ENCODE measurements at regions not wholly inside any gene's neighbourhood (a gene's known extent, or its start where the extent isn't known, plus 50 kb on each side); places are given as distances from the start of the nearest gene placed in this dataset.

DNA sequence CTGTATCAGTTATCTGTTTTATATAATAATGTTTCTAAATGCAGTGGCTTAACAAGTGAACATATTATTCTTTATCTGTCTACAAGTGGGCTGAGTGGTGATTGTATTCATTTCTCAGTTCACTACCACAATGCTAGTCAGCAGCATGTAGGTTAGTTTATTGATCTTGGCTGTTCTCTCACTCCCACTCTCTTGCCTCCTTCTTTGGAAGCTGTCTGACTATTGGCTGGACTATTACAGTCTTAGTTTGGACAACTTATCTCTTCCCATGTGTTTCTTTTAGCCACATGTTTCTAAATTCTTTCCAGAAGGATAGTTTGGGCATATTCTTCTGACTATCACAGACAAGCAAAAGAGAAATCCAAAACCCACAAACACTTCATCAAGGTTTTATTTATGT is 459.5 kb upstream of the AGA start:
- peaks cover 0 to 39% (median 14%) of the 10 kb centered on the region in 6 donors for H3K9me3 Mint-ChIP-seq
- H3K36me3 Mint-ChIP-seq: no peaks in the 10 kb centered on the region
- peaks cover 0 to 2% (median 0%) of the 10 kb centered on the region in 3 donors for H3K27me3 Mint-ChIP-seq (ENCODE audit: low read depth in 3 of 3)
- DNase-seq: no peak
- no peak overlapping the region for H3K4me3 Mint-ChIP-seq
- no peak overlapping the region for H3K27ac Mint-ChIP-seq
- H3K4me1 Mint-ChIP-seq: no peaks in the 10 kb centered on the region

DNA sequence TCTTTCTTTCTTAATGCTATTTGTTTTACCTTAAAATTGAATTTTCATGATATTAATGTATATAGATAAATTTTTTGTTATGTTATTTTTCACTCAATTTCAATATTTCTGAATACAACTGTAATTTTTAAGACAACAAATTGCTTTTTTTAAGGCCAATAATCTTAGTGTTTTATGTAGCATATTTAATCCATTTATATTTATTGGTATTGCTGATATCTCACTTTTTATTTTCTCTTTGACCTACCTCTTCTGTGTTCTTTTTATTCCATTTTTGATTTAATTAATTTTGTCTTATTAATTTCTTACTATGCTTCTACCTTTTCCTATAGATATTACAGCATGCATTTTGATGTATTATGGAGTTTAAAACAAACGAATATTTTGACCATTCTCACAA is 460.1 kb upstream of the AGA start:
- H3K27ac Mint-ChIP-seq: no peak overlapping the region
- no peaks in the 10 kb centered on the region for H3K36me3 Mint-ChIP-seq
- peaks cover 0 to 39% (median 11%) of the 10 kb centered on the region in 6 donors for H3K9me3 Mint-ChIP-seq
- H3K4me1 Mint-ChIP-seq: no peaks in the 10 kb centered on the region
- DNase-seq: no peak
- no peak overlapping the region for H3K4me3 Mint-ChIP-seq
- peaks cover 0 to 2% (median 0%) of the 10 kb centered on the region in 3 donors for H3K27me3 Mint-ChIP-seq (ENCODE audit: low read depth in 3 of 3)

DNA sequence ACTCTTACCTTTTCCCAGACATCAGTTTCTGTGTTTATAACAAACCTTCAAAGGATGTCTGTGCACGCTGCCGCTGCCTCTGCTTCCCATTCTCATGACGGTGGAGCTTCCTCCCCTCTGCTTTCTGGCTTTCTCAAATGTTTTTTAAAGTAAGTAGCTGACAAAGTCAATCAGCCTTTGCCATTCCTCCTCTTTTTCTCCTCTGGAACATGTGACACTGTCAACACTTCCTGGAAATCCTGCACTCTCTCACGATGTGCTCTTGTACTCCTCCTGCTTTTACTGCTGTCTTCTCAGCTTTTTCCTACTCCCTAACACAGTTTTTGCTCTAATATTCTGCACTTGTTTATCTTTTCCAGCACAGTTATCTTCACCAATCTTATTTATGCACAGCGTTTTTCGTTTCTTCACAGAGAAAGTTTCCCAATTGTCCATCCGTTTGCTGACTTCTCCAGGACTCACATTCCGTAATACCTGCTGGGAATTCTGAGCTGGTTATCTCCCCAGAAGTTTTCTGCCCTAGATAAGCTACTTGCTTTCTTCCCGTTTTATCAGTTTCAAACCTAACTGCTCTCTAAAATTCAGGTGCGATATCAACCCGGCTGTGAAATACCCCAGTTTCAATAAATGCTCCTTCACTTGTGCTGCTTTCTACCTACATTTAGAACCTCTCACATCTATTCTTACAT is 465.6 kb upstream of the AGA start:
- Mint-ChIP-seq H3K36me3 (peaks cover 0 to 2% (median 0%) of the 10 kb centered on the region in 3 donors), H3K27ac (no peak overlapping the region), H3K4me3 (no peak overlapping the region), H3K4me1 (no peaks in the 10 kb centered on the region), H3K27me3 (ENCODE audit: low read depth in 3 of 3) (peaks cover 0 to 2% (median 0%) of the 10 kb centered on the region in 3 donors), H3K9me3 (peaks cover 2 to 12% (median 6%) of the 10 kb centered on the region in 6 donors)
- DNase-seq: no peak

DNA sequence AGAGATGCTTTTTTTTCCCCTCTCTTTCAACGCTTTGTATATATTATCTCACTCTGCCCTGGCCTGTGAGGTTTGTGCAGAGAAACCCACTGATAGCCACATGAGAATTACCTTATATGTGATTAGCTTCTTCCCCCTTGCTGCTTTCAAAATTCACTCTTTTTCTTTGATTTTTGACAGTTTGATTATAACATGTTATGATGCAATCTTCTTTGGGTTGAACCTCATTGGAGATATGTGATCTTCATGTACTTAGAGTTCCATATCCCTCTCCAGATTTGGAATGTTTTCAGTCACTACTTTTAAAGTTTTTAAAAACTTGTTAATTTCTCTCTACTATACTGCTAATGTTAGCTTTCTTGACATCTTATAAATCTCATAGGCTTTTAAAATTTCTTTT is 479.5 kb upstream of the AGA start:
- H3K36me3 Mint-ChIP-seq: peaks cover 0 to 2% (median 0%) of the 10 kb centered on the region in 3 donors
- H3K27me3 Mint-ChIP-seq (ENCODE audit: low read depth in 3 of 3): no peaks in the 10 kb centered on the region
- DNase-seq: no peak
- H3K4me3 Mint-ChIP-seq: no peak overlapping the region
- no peak overlapping the region for H3K27ac Mint-ChIP-seq
- H3K9me3 Mint-ChIP-seq: peaks cover 4 to 59% (median 29%) of the 10 kb centered on the region in 6 donors
- H3K4me1 Mint-ChIP-seq: no peaks in the 10 kb centered on the region

DNA sequence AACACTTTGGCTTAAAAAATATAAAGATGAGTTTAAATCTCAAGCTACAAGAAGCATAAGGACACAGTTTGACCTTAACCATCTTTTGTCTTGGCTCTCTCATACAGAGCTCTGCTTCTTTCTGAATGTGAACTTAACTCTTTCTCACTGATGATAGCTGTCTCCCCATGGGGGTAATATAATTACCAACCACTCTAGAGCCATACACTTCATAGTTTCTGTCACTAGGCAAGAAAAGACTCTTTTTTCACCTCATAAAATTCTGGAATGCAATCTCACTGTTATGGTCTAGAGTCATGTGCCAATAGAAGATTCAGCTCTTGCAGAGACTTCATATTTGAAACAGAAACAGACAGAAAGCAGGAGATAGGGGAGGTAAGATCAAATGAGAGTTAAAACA is 481.7 kb upstream of the AGA start:
- Mint-ChIP-seq H3K4me1 (no peaks in the 10 kb centered on the region), H3K27me3 (ENCODE audit: low read depth in 3 of 3) (no peaks in the 10 kb centered on the region), H3K27ac (no peak overlapping the region), H3K36me3 (peaks cover 0 to 3% (median 0%) of the 10 kb centered on the region in 3 donors), H3K9me3 (peaks cover 0 to 49% (median 22%) of the 10 kb centered on the region in 6 donors), H3K4me3 (no peak overlapping the region)
- DNase-seq: no peak

DNA sequence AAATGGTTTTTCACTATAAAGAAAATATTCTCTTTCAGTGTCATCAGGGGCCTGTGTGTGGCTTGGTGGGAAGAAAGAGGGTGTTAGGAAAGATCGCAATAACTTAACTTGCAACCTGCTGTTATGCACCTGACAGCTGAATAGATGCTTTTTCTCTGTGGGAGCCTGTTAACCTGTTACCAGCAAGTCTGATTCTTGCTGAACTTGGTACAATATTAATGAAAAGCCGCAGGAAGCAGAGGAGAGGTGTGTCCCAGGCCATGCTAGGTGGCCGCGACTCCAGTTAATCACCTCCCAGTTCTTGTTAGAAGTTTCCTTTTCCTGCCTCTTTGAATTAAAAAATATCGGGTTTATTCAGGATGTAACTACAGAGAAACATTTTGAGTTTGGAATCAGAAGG is 494.8 kb upstream of the AGA start:
- Mint-ChIP-seq H3K4me3 (no peak overlapping the region), H3K36me3 (no peaks in the 10 kb centered on the region), H3K9me3 (peaks cover 5 to 25% (median 8%) of the 10 kb centered on the region in 6 donors), H3K27ac (no peak overlapping the region), H3K4me1 (no peaks in the 10 kb centered on the region), H3K27me3 (ENCODE audit: low read depth in 3 of 3) (no peaks in the 10 kb centered on the region)
- no peak for DNase-seq

DNA sequence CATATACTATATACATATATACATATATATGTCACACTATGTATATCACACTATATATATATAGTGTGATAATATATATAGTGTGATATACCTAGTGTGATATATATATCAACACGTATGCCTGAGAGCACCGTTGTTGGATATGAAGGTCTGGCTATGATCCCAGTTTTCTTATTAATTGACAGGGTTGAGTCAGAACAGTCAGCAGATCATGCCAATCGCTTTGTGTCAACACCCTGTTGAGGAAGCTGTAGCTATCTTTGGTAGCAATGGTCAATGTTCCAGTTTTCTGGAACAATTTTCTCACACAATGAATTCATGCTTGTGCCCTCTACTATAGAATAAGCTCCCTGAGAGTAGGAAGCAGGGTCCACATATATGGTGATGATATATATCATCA is 496.0 kb upstream of the AGA start:
- Mint-ChIP-seq H3K36me3 (no peaks in the 10 kb centered on the region), H3K27me3 (ENCODE audit: low read depth in 3 of 3) (no peaks in the 10 kb centered on the region), H3K4me1 (no peaks in the 10 kb centered on the region), H3K9me3 (peaks cover 7 to 29% (median 11%) of the 10 kb centered on the region in 6 donors), H3K4me3 (no peak overlapping the region), H3K27ac (no peak overlapping the region)
- DNase-seq: no peak

DNA sequence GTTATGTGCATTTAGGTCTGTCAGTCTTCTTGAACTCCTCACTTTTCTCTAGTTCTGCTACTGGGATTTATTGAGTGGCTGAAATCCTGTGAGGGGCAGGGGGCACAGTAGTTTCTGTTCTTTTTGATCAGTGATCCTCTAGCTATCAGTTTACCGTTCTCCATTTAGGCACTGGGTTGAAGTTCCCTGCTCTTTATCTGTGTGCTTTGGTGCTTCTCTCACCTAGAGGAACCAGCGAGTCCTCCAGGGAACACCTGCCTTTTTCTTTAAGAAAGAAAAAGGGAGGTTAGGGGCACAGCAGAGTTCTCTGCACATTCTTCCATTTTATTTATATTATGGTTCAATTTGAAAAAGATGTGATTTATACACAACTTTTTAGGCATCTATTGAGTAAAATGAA is 503.0 kb upstream of the AGA start:
- no peaks in the 10 kb centered on the region for H3K4me1 Mint-ChIP-seq
- no peak overlapping the region for H3K27ac Mint-ChIP-seq
- no peaks in the 10 kb centered on the region for H3K36me3 Mint-ChIP-seq
- peaks cover 8 to 27% (median 13%) of the 10 kb centered on the region in 6 donors for H3K9me3 Mint-ChIP-seq
- peaks cover 0 to 2% (median 0%) of the 10 kb centered on the region in 3 donors for H3K27me3 Mint-ChIP-seq (ENCODE audit: low read depth in 3 of 3)
- DNase-seq: no peak
- H3K4me3 Mint-ChIP-seq: no peak overlapping the region

DNA sequence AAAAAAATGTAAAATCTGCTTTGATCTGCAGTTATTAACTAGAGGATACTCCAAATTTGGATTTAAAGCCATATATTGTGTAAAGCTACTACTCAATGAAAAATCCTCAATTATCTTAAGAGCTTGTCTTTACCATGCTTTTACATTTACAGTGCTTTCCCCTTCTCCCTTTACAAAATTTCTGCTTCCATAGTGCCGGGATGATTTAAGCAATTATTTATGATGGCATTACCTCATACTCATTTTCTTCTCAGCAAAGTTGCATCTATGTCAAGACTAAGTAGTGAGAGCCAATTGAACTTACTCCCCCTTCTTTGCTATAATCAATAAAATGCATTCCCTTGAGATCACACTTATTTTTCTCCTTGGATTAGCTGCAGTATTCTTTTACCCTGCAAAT is 505.4 kb upstream of the AGA start:
- DNase-seq: no peak
- H3K36me3 Mint-ChIP-seq: no peaks in the 10 kb centered on the region
- H3K9me3 Mint-ChIP-seq: peaks cover 9 to 25% (median 16%) of the 10 kb centered on the region in 6 donors
- H3K27me3 Mint-ChIP-seq (ENCODE audit: low read depth in 3 of 3): peaks cover 0 to 2% (median 0%) of the 10 kb centered on the region in 3 donors
- no peaks in the 10 kb centered on the region for H3K4me1 Mint-ChIP-seq
- no peak overlapping the region for H3K27ac Mint-ChIP-seq
- H3K4me3 Mint-ChIP-seq: no peak overlapping the region

DNA sequence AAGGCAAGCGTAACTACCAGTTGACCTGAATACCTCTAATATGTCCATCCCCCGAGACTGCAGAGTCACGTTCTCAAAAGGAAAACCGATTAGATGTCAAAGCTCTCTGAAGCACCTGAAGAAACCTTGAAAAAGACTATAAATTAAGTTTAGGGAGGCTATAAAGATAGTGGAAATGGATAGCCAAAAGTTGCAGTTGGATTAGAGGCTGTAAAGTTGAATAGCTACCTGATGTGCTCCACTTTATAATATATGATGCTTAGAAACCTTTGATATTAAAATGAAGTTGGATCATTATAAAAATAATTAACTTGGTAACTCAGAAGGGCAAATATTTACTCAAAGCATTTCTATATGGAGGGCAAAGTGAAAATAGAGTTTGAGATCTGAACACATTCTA is 506.6 kb upstream of the AGA start:
- Mint-ChIP-seq H3K4me3 (no peak overlapping the region), H3K9me3 (peaks cover 9 to 31% (median 18%) of the 10 kb centered on the region in 6 donors), H3K27me3 (ENCODE audit: low read depth in 3 of 3) (peaks cover 0 to 2% (median 0%) of the 10 kb centered on the region in 3 donors), H3K4me1 (no peaks in the 10 kb centered on the region), H3K36me3 (no peaks in the 10 kb centered on the region), H3K27ac (no peak overlapping the region)
- DNase-seq: no peak

DNA sequence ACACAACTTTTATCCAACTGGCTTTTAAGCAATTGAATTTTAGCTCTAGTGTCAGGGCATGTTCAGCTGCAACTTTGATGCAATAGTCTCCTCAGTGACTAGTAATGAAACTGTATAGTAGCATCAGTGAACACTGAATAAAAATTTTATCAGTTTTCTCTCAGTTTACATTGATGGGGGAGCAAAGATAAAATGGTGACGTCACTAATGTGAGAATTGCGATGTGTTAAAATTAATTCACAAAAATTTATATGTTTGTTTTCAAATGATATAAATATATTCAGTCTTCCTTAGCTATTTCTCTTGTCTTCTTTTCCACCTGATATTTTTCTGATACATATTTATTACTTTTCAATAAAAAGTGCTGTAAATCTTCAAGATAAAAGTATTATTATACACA is 508.8 kb upstream of the AGA start:
- no peak overlapping the region for H3K27ac Mint-ChIP-seq

DNA sequence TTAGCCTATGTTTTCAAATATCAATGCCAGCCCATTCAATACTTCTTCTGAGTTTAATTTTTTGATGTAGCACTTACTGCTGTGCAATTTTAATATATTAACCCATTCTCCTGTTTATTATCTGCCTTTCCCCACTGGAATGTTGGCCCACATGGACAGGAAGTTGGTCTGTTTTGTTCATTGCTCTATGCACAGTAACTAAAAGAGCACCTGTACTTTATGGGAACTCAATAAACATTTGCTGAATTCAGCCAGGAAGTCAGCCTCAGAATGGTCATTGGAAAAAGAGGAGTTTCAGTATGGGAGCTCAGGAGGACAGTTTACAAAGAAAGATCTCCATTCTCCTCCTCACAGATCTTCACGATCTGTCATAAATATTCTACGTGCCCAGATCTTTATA is 510.5 kb upstream of the AGA start:
- no peak for DNase-seq
- no peaks in the 10 kb centered on the region for H3K4me1 Mint-ChIP-seq
- no peaks in the 10 kb centered on the region for H3K36me3 Mint-ChIP-seq
- no peak overlapping the region for H3K27ac Mint-ChIP-seq
- H3K9me3 Mint-ChIP-seq: peaks cover 8 to 32% (median 20%) of the 10 kb centered on the region in 6 donors
- no peak overlapping the region for H3K4me3 Mint-ChIP-seq
- no peaks in the 10 kb centered on the region for H3K27me3 Mint-ChIP-seq (ENCODE audit: low read depth in 3 of 3)

More for the DNA sequence above, 508.8 kb upstream of the AGA start:
- DNase-seq: no peak
- H3K27me3 Mint-ChIP-seq (ENCODE audit: low read depth in 3 of 3): no peaks in the 10 kb centered on the region
- no peak overlapping the region for H3K4me3 Mint-ChIP-seq
- H3K9me3 Mint-ChIP-seq: peaks cover 9 to 36% (median 16%) of the 10 kb centered on the region in 6 donors
- H3K4me1 Mint-ChIP-seq: no peaks in the 10 kb centered on the region
- no peaks in the 10 kb centered on the region for H3K36me3 Mint-ChIP-seq

DNA sequence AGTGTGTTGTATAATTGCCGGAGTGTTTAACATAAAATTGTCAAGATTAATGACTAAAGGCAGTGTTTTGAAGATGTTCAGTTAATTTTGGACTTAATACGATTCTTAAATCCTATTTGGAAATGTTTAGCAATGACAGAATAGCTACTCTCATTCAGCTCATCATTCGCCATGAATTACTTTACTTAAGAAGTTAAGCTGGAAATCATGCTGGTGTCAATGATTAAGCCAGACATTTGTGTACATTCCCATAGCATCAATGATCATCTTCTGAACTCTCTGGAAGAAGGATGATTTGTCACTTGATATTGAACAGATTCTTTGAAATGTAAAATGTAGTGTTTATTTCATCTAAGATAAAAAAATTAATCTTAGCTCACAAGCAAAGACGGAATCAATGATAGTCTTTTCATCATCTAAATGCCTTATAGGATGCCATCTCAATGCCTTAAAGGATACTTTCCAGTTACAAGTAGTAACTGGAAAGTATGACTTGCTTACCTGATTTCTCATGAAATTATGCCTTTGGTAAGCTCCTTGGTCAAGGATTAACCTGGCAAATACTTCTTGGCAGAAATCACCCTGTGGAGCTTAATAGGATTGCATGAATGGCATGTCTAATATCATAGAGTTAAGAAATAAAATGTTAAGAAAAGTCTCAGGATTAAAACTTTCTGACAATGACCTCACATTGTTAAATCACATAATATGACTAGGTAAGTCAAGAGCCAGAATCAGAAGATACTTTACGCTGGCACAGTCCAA is 515.5 kb upstream of the AGA start:
- no peaks in the 10 kb centered on the region for H3K36me3 Mint-ChIP-seq
- no peaks in the 10 kb centered on the region for H3K4me1 Mint-ChIP-seq
- H3K27me3 Mint-ChIP-seq (ENCODE audit: low read depth in 3 of 3): no peaks in the 10 kb centered on the region
- H3K9me3 Mint-ChIP-seq: peaks cover 4 to 30% (median 16%) of the 10 kb centered on the region in 6 donors
- H3K27ac Mint-ChIP-seq: no peak overlapping the region
- H3K4me3 Mint-ChIP-seq: no peak overlapping the region
- no peak for DNase-seq

DNA sequence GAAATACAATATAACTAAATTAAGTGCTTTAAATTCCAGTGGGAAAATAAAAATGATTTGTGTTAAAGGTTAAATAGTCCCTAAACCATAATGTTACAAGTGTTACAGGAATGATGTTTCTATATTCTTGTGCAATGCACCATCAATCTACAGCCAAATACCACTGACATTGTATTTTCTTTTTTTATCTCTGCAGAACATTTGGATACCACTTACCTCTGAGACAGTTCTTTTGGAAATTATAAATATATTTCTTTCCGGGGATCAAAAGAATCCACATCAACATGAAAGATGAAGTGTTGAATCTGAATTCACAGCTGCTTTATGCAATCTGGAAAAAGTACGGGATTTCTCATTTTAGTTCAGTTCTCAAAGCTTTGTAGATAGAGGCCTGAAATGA is 518.3 kb upstream of the AGA start:
- no peak overlapping the region for H3K27ac Mint-ChIP-seq
- no peak for DNase-seq
- no peaks in the 10 kb centered on the region for H3K4me1 Mint-ChIP-seq
- H3K36me3 Mint-ChIP-seq: no peaks in the 10 kb centered on the region
- peaks cover 6 to 29% (median 15%) of the 10 kb centered on the region in 6 donors for H3K9me3 Mint-ChIP-seq
- no peak overlapping the region for H3K4me3 Mint-ChIP-seq
- no peaks in the 10 kb centered on the region for H3K27me3 Mint-ChIP-seq (ENCODE audit: low read depth in 3 of 3)

Data from immature natural killer cell (primary cell).